HL-60 (cell line): ENCODE measurements at regions not wholly inside any gene's neighbourhood (a gene's known extent, or its start where the extent isn't known, plus 50 kb on each side); places are given as distances from the start of the nearest gene placed in this dataset.

Experiments used
- CTCF ChIP-seq: IDR thresholded peaks from one replicate; pipeline ENCODE4 v1.5.1; 2011; ENCODE audit warnings: low read length, control low read depth, inconsistent platforms; ENCODE audit not compliant: insufficient read depth
- GABPA ChIP-seq: IDR thresholded peaks from 2 replicates; pipeline ENCODE4 v1.6.1; 2012; ENCODE audit warnings: low read depth
- POLR2AphosphoS5 ChIP-seq: IDR thresholded peaks from 2 replicates; pipeline ENCODE4 v1.6.1; 2012; ENCODE audit warnings: low read depth
- REST ChIP-seq: IDR thresholded peaks from 2 replicates; pipeline ENCODE4 v1.6.1; 2012; ENCODE audit warnings: low read depth; ENCODE audit not compliant: insufficient replicate concordance

- TF ChIP-seq POLR2AphosphoS5 = no peak
- TF ChIP-seq GABPA = no peak
- TF ChIP-seq CTCF = no peak
- TF ChIP-seq REST = no peak
Observed at GRCh38 chr3:188102861-188103547, 51.0 kb upstream of the LPP start.
